ENCODE measurements at regions not wholly inside any gene's neighbourhood (a gene's known extent, or its start where the extent isn't known, plus 50 kb on each side); places are given as distances from the start of the nearest gene placed in this dataset.

DNA sequence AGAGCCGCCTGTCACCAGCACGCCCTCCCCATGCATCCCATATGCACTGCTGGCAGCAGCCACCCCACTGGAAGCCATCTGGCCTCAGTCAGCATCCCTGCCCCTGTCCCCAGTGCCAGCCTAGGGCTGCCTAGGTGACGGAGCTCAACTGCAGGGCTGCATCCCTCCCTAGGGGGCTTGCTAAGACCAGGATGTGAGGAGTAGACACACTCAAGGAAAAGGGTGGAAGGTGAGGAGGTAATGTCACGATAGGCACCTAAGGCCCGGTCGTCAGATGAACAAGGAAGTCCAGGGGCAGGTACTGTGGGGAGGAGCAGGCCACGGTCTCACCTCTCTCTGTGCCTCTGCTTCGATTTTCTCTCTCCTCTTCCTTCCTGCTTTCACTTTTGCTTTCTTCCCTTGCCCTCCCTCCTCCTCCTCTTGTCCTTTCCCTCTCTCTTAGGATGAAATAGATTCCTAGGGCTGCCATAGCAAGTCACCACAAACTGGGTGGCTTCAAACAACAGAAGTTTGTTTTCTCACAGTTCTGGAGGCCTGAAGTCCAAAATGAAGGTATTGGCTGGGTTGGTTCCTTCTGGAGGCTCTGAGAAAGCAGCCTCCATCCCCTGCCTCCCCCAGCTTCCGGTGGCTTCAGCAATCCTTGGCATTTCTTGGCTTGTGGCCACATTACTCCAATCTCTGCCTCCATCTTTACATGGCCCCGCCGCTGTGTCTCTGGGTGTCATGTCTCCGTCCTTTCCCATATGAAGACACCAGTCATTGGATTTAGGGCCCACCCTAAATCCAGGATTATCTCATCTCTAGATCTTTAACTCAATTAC, 298.3 kb downstream of the SHQ1 start:
- Histone ChIP-seq H3K4me1 (ENCODE audit: control insufficient read depth, insufficient read depth, low read length) (peaks cover 15% of the 10 kb centered on the region), H3K27me3 (ENCODE audit: control insufficient read depth, insufficient read depth, low read length) (no peaks in the 10 kb centered on the region), H3K36me3 (ENCODE audit: control insufficient read depth, insufficient read depth, low read length) (no peaks in the 10 kb centered on the region), H3K9me3 (ENCODE audit: control insufficient read depth, insufficient read depth, low read length) (no peaks in the 10 kb centered on the region), H3K4me3 (ENCODE audit: low read depth, low read length) (no peak overlapping the region), H3K27ac (ENCODE audit: low read depth, low read length) (no peak overlapping the region)
- peak in 1 of 6 donors; percentile 64 for DNase-seq (ENCODE audit: low read depth in 4 of 6, low spot score in 6 of 6)
- 89% methylated on average over 10 of the region's 12 CpGs for WGBS (ENCODE audit: insufficient coverage)

- H3K27ac ChIP-seq (ENCODE audit: low read depth, low read length) = no peak overlapping the region
- no peaks in the 10 kb centered on the region for H3K36me3 ChIP-seq (ENCODE audit: control insufficient read depth, insufficient read depth, low read length)
- WGBS (ENCODE audit: insufficient coverage) = 20% methylated on average over 2 of the region's 4 CpGs
- peaks cover 15% of the 10 kb centered on the region for H3K4me1 ChIP-seq (ENCODE audit: control insufficient read depth, insufficient read depth, low read length)
- H3K4me3 ChIP-seq (ENCODE audit: low read depth, low read length) = no peak overlapping the region
- no peaks in the 10 kb centered on the region for H3K27me3 ChIP-seq (ENCODE audit: control insufficient read depth, insufficient read depth, low read length)
- DNase-seq (ENCODE audit: low read depth in 4 of 6, low spot score in 6 of 6) = peak in 2 of 6 donors; percentile 21 to 71
- H3K9me3 ChIP-seq (ENCODE audit: control insufficient read depth, insufficient read depth, low read length) = no peaks in the 10 kb centered on the region
Observed at GRCh38 chr3:72548981-72549380, 299.3 kb downstream of the SHQ1 start.

- H3K4me3 ChIP-seq (ENCODE audit: low read depth, low read length) = no peak overlapping the region
- no peaks in the 10 kb centered on the region for H3K27me3 ChIP-seq (ENCODE audit: control insufficient read depth, insufficient read depth, low read length)
- H3K36me3 ChIP-seq (ENCODE audit: control insufficient read depth, insufficient read depth, low read length) = no peaks in the 10 kb centered on the region
- H3K4me1 ChIP-seq (ENCODE audit: control insufficient read depth, insufficient read depth, low read length) = peaks cover 15% of the 10 kb centered on the region
- no CpG with 5 or more reads among the region's 1 CpG for WGBS (ENCODE audit: insufficient coverage)
- no peak for DNase-seq (ENCODE audit: low read depth in 4 of 6, low spot score in 6 of 6)
- H3K9me3 ChIP-seq (ENCODE audit: control insufficient read depth, insufficient read depth, low read length) = no peaks in the 10 kb centered on the region
- no peak overlapping the region for H3K27ac ChIP-seq (ENCODE audit: low read depth, low read length)
Observed at GRCh38 chr3:72548461-72548860, 299.8 kb downstream of the SHQ1 start.

DNA sequence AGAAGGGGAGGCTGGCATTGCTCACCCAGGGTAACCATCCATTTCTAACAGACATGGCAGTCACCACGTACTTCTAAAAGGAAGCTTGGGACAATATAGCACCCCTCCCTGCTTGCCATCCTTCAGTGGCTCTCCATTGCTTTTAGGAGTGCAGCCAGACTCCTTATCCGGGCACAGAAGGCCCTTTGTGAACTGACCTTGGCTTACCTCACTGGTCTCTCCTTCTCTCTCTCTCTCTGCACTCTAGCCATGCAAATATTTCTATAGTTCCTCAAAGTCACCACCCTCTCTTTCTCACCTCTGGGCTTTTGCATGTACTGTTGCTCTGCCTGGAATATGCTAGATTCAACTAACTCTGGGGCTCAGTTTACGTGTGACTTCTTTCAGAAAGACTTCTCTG, 301.1 kb downstream of the SHQ1 start:
- Histone ChIP-seq H3K36me3 (ENCODE audit: control insufficient read depth, insufficient read depth, low read length) (no peaks in the 10 kb centered on the region), H3K27ac (ENCODE audit: low read depth, low read length) (no peak overlapping the region), H3K4me3 (ENCODE audit: low read depth, low read length) (no peak overlapping the region), H3K27me3 (ENCODE audit: control insufficient read depth, insufficient read depth, low read length) (no peaks in the 10 kb centered on the region), H3K9me3 (ENCODE audit: control insufficient read depth, insufficient read depth, low read length) (no peaks in the 10 kb centered on the region), H3K4me1 (ENCODE audit: control insufficient read depth, insufficient read depth, low read length) (peaks cover 15% of the 10 kb centered on the region)
- DNase-seq (ENCODE audit: low read depth in 4 of 6, low spot score in 6 of 6) = peak in 2 of 6 donors; percentile 16 to 21
- WGBS (ENCODE audit: insufficient coverage) = 53% methylated on average over 3 of the region's 3 CpGs

DNA sequence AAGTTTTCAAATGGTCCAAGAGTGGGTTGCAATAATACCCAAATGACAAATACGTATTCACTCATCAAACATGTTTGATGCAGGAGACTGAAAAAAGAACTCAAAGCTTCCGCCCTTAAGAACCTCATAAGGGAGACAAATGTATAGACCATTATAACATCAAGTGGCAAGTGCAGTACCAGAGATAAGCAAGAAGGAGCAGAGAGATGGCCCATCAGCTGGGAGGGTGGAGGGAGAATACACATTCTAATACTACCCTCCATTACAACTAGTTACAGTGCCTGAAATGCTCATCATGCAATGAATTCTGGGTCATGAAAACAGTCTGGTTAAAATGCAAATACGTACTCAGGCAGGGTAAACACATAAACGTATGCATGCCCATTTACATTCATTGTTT, 304.0 kb downstream of the SHQ1 start:
- no peak for DNase-seq (ENCODE audit: low read depth in 4 of 6, low spot score in 6 of 6)

GRCh38 chr3:72543246-72543645, 305.0 kb downstream of the SHQ1 start:
- Histone ChIP-seq H3K4me3 (ENCODE audit: low read depth, low read length) (no peak overlapping the region), H3K27ac (ENCODE audit: low read depth, low read length) (no peak overlapping the region), H3K27me3 (ENCODE audit: control insufficient read depth, insufficient read depth, low read length) (no peaks in the 10 kb centered on the region), H3K9me3 (ENCODE audit: control insufficient read depth, insufficient read depth, low read length) (no peaks in the 10 kb centered on the region), H3K36me3 (ENCODE audit: control insufficient read depth, insufficient read depth, low read length) (no peaks in the 10 kb centered on the region), H3K4me1 (ENCODE audit: control insufficient read depth, insufficient read depth, low read length) (no peaks in the 10 kb centered on the region)
- no CpG with 5 or more reads among the region's 3 CpGs for WGBS (ENCODE audit: insufficient coverage)
- DNase-seq (ENCODE audit: low read depth in 4 of 6, low spot score in 6 of 6) = peak in 1 of 6 donors; percentile 71

More for the DNA sequence above, 304.0 kb downstream of the SHQ1 start:
- Histone ChIP-seq H3K4me3 (ENCODE audit: low read depth, low read length) (no peak overlapping the region), H3K9me3 (ENCODE audit: control insufficient read depth, insufficient read depth, low read length) (no peaks in the 10 kb centered on the region), H3K36me3 (ENCODE audit: control insufficient read depth, insufficient read depth, low read length) (no peaks in the 10 kb centered on the region), H3K27ac (ENCODE audit: low read depth, low read length) (no peak overlapping the region), H3K27me3 (ENCODE audit: control insufficient read depth, insufficient read depth, low read length) (no peaks in the 10 kb centered on the region), H3K4me1 (ENCODE audit: control insufficient read depth, insufficient read depth, low read length) (peaks cover 7% of the 10 kb centered on the region)
- WGBS (ENCODE audit: insufficient coverage) = no CpG with 5 or more reads among the region's 4 CpGs

DNA sequence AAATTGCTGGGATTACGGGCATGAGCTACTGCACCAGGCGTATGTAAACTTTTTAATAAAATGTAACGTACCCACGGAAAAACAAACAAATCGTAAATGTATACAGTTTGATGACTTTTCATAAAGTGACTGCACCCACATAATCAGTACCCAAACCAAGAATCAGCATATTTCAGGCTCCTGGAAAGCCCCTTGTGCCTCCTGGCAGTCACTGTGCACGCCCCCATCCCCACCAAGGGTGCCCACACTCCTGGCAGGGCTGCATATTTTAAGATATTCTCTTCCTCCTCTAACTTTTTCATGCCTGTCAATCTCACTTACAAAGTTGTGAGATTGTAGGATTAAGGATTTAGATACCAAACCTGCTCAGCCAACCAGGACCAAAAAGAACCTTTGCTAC, 305.5 kb downstream of the SHQ1 start:
- Histone ChIP-seq H3K9me3 (ENCODE audit: control insufficient read depth, insufficient read depth, low read length) (no peaks in the 10 kb centered on the region), H3K27me3 (ENCODE audit: control insufficient read depth, insufficient read depth, low read length) (no peaks in the 10 kb centered on the region), H3K36me3 (ENCODE audit: control insufficient read depth, insufficient read depth, low read length) (no peaks in the 10 kb centered on the region), H3K27ac (ENCODE audit: low read depth, low read length) (no peak overlapping the region), H3K4me1 (ENCODE audit: control insufficient read depth, insufficient read depth, low read length) (no peaks in the 10 kb centered on the region), H3K4me3 (ENCODE audit: low read depth, low read length) (no peak overlapping the region)
- no peak for DNase-seq (ENCODE audit: low read depth in 4 of 6, low spot score in 6 of 6)
- 94% methylated on average over 3 of the region's 6 CpGs for WGBS (ENCODE audit: insufficient coverage)

DNA sequence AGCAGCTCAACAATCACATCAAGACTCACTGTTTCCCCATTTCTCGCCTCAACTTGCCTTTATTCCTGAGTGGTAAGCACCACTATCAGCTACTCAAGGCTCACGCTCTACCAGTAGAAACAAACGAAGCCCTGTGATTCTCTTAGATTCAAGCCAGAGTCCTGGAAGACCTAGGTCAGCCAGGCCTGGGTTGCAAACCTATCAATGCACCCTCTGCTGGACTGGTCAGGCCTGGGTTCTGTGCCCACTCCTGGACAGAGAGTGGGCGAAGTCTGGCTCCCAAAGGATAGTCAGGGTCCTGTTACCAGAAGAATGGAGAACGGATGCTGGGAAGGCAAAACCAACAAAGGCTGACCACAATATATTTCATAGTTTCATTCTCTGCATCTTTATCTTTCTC, 308.4 kb downstream of the SHQ1 start:
- H3K4me1 ChIP-seq (ENCODE audit: control insufficient read depth, insufficient read depth, low read length) = no peaks in the 10 kb centered on the region
- no peak overlapping the region for H3K27ac ChIP-seq (ENCODE audit: low read depth, low read length)
- no peaks in the 10 kb centered on the region for H3K27me3 ChIP-seq (ENCODE audit: control insufficient read depth, insufficient read depth, low read length)
- DNase-seq (ENCODE audit: low read depth in 4 of 6, low spot score in 6 of 6) = no peak
- WGBS (ENCODE audit: insufficient coverage) = 97% methylated on average over 4 of the region's 5 CpGs
- no peaks in the 10 kb centered on the region for H3K9me3 ChIP-seq (ENCODE audit: control insufficient read depth, insufficient read depth, low read length)
- no peak overlapping the region for H3K4me3 ChIP-seq (ENCODE audit: low read depth, low read length)
- H3K36me3 ChIP-seq (ENCODE audit: control insufficient read depth, insufficient read depth, low read length) = no peaks in the 10 kb centered on the region

DNA sequence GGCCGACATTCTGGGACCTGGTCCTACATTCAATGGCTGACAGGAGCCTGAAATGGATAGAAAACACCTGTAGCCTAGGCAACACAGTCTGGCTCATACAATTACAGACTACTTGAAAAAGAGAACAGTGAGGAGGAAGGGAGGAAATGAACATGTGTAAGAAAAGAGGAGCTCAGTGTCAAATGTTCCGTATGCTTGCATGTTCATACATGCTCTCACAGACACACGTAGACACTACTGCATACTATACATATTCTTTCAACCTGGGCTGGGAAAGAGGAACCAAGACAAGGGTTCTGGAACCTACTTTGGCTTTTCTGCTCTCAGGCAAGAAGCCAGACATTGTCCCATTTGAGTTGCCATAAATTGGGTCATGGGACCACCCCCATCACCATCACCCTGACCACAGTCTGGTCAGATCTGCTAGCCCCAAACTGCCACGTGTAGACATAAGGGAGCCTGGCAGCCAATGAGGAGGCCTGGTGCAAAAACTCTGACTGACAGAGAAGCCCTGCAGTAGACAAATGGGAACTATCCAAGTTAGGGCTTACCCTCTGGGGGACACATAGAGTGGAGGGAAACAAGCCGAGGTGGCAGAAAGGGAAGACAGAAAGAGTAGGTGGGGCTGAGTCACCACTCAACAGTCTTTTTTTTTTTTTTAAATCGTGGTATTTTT, 310.0 kb downstream of the SHQ1 start:
- no peak for DNase-seq (ENCODE audit: low read depth in 4 of 6, low spot score in 6 of 6)
- Histone ChIP-seq H3K36me3 (ENCODE audit: control insufficient read depth, insufficient read depth, low read length) (no peaks in the 10 kb centered on the region), H3K4me1 (ENCODE audit: control insufficient read depth, insufficient read depth, low read length) (no peaks in the 10 kb centered on the region), H3K27ac (ENCODE audit: low read depth, low read length) (no peak overlapping the region), H3K9me3 (ENCODE audit: control insufficient read depth, insufficient read depth, low read length) (no peaks in the 10 kb centered on the region), H3K27me3 (ENCODE audit: control insufficient read depth, insufficient read depth, low read length) (no peaks in the 10 kb centered on the region), H3K4me3 (ENCODE audit: low read depth, low read length) (no peak overlapping the region)
- 70% methylated on average over 2 of the region's 6 CpGs for WGBS (ENCODE audit: insufficient coverage)

DNA sequence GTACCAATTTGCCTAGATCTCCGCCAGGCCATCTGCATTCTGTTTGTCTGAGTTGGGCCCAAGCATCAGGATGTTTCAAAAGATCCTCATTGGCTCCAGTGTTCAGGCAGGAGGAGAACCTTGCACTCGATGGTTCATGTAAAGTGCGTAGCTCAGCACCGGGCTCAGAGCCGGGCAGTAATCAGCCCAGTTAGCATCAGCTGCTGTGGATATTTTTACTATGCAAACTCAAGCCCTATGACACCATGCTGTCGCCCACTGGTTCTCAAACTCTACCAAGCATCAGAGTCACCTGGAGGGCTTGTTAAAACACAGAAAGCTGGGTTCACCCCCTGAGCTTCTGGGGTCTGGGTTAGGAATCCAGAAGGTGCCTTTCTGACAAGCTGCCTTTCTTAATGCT, 310.8 kb downstream of the SHQ1 start:
- no peak for DNase-seq (ENCODE audit: low read depth in 4 of 6, low spot score in 6 of 6)
- WGBS (ENCODE audit: insufficient coverage) = 96% methylated on average over 5 of the region's 6 CpGs
- Histone ChIP-seq H3K4me1 (ENCODE audit: control insufficient read depth, insufficient read depth, low read length) (no peaks in the 10 kb centered on the region), H3K9me3 (ENCODE audit: control insufficient read depth, insufficient read depth, low read length) (no peaks in the 10 kb centered on the region), H3K36me3 (ENCODE audit: control insufficient read depth, insufficient read depth, low read length) (no peaks in the 10 kb centered on the region), H3K27ac (ENCODE audit: low read depth, low read length) (no peak overlapping the region), H3K27me3 (ENCODE audit: control insufficient read depth, insufficient read depth, low read length) (no peaks in the 10 kb centered on the region), H3K4me3 (ENCODE audit: low read depth, low read length) (no peak overlapping the region)
